Liver (tissue), 8 donors: ENCODE measurements at regions not wholly inside any gene's neighbourhood (a gene's known extent, or its start where the extent isn't known, plus 50 kb on each side); places are given as distances from the start of the nearest gene placed in this dataset.
A peak's percentile ranks its signal among the peaks of the same experiment; 100 is the strongest.

ENCODE experiments used
- DNase-seq: peaks from one replicate; pipeline ENCODE4 v3.0.0-alpha.2; 2017; ENCODE audit warnings: low spot score
- H3K27ac ChIP-seq, 2 donors: one replicate each; pipeline ENCODE4 v1.7.0; 2013; ENCODE audit warnings: inconsistent platforms in 2 of 2, low read length in 2 of 2, control low read depth in 1 of 2, low read depth in 1 of 2, mild to moderate bottlenecking in 1 of 2
- H3K27me3 ChIP-seq, 4 donors: one replicate each; pipeline versions ENCODE4 v1.6.1 to v1.7.0; 2013; ENCODE audit warnings: low read length in 3 of 4, inconsistent platforms in 1 of 4, mild to moderate bottlenecking in 1 of 4, moderate library complexity in 1 of 4; ENCODE audit not compliant: control insufficient read depth in 4 of 4, insufficient read depth in 4 of 4
- H3K36me3 ChIP-seq, 4 donors: one replicate each; pipeline versions ENCODE4 v1.6.1 to v1.7.0; 2013; ENCODE audit warnings: low read length in 3 of 4, mild to moderate bottlenecking in 3 of 4, low read depth in 1 of 4, moderate library complexity in 1 of 4; ENCODE audit not compliant: control insufficient read depth in 4 of 4, insufficient read depth in 3 of 4
- H3K4me1 ChIP-seq, 4 donors: one replicate each; pipeline versions ENCODE4 v1.6.1 to v1.7.0; 2013; ENCODE audit warnings: low read length in 3 of 4, mild to moderate bottlenecking in 3 of 4, moderate library complexity in 1 of 4; ENCODE audit not compliant: control insufficient read depth in 4 of 4, insufficient read depth in 4 of 4
- H3K4me3 ChIP-seq, 3 donors: one replicate each; pipeline versions ENCODE4 v1.6.1 to v1.7.0; 2013; ENCODE audit warnings: low read length in 3 of 3, control low read depth in 1 of 3, low read depth in 1 of 3, mild to moderate bottlenecking in 1 of 3
- H3K9ac ChIP-seq, 2 donors: one replicate each; pipeline ENCODE4 v1.7.0; 2013; ENCODE audit warnings: low read length in 2 of 2, mild to moderate bottlenecking in 2 of 2, moderate library complexity in 2 of 2, control low read depth in 1 of 2, low read depth in 1 of 2
- H3K9me3 ChIP-seq, 4 donors: one replicate each; pipeline versions ENCODE4 v1.6.1 to v1.7.0; 2013; ENCODE audit warnings: low read length in 3 of 4; ENCODE audit not compliant: control insufficient read depth in 4 of 4
- EGR1 ChIP-seq, 2 donors: IDR thresholded peaks; 2 replicates each; pipeline ENCODE4 v1.6.1; 2016 to 2018; ENCODE audit warnings: antibody characterized with exemption in 2 of 2, low read depth in 2 of 2
- FOXA1 ChIP-seq: IDR thresholded peaks from 2 replicates; pipeline ENCODE4 v1.6.1; 2016; ENCODE audit warnings: antibody characterized with exemption
- FOXA2 ChIP-seq: IDR thresholded peaks from 2 replicates; pipeline ENCODE4 v1.6.1; 2016; ENCODE audit warnings: antibody characterized with exemption
- GABPA ChIP-seq, 2 donors: IDR thresholded peaks in 1 of 2; conservative IDR thresholded peaks in 1 of 2; 2 replicates each; pipeline ENCODE4 v1.6.1; 2016; ENCODE audit warnings: antibody characterized with exemption in 2 of 2, mild to moderate bottlenecking in 1 of 2, moderate library complexity in 1 of 2
- NR2F2 ChIP-seq: IDR thresholded peaks from 2 replicates; pipeline ENCODE4 v1.6.1; 2016; ENCODE audit warnings: antibody characterized with exemption
- RAD21 ChIP-seq, 2 donors: IDR thresholded peaks; 2 replicates each; pipeline ENCODE4 v1.6.1; 2016; ENCODE audit warnings: antibody characterized with exemption in 2 of 2, mild to moderate bottlenecking in 2 of 2
- RXRA ChIP-seq, 2 donors: IDR thresholded peaks; 2 replicates each; pipeline ENCODE4 v1.6.1; 2017 to 2018; ENCODE audit warnings: antibody characterized with exemption in 2 of 2, mild to moderate bottlenecking in 1 of 2
- SP1 ChIP-seq: IDR thresholded peaks from 2 replicates; pipeline ENCODE4 v1.6.1; 2018; ENCODE audit warnings: antibody characterized with exemption, mild to moderate bottlenecking
- TAF1 ChIP-seq: conservative IDR thresholded peaks from 2 replicates; pipeline ENCODE4 v1.6.1; 2016; ENCODE audit warnings: antibody characterized with exemption, mild to moderate bottlenecking
- WGBS: extraction: QIAGEN DNeasy Blood & Tissue Kit; methylation state at CpG from one replicate; pipeline ENCODE4 v1.1.7; 2013; 5-methylcytosine and 5-hydroxymethylcytosine counted together
- TF ChIP-seq, protein P1 (sequence below): IDR thresholded peaks from 2 replicates; pipeline ENCODE4 v1.6.1; 2016; ENCODE audit warnings: antibody characterized with exemption
- TF ChIP-seq, protein P2 (sequence below): fragments of 150-350 bp; IDR thresholded peaks from 2 replicates; pipeline ENCODE4 v1.5.1; 2017; ENCODE audit warnings: improper control_type of control experiment, low read depth, low read length; ENCODE audit not compliant: missing input control
- TF ChIP-seq, protein P3 (sequence below): IDR thresholded peaks from 2 replicates; pipeline ENCODE4 v1.6.1; 2016; ENCODE audit warnings: antibody characterized with exemption
- TF ChIP-seq, protein P4 (sequence below): IDR thresholded peaks from 2 replicates; pipeline ENCODE4 v1.6.1; 2016; ENCODE audit warnings: antibody characterized with exemption, mild to moderate bottlenecking
- TF ChIP-seq, protein P5 (sequence below): IDR thresholded peaks from 2 replicates; pipeline ENCODE4 v1.6.1; 2016; ENCODE audit warnings: antibody characterized with exemption
- donor health status: healthy.
- donor health status: healthy.
- donor health status: healthy.
- donor health status: healthy.
- donor health status: healthy.

DNA sequence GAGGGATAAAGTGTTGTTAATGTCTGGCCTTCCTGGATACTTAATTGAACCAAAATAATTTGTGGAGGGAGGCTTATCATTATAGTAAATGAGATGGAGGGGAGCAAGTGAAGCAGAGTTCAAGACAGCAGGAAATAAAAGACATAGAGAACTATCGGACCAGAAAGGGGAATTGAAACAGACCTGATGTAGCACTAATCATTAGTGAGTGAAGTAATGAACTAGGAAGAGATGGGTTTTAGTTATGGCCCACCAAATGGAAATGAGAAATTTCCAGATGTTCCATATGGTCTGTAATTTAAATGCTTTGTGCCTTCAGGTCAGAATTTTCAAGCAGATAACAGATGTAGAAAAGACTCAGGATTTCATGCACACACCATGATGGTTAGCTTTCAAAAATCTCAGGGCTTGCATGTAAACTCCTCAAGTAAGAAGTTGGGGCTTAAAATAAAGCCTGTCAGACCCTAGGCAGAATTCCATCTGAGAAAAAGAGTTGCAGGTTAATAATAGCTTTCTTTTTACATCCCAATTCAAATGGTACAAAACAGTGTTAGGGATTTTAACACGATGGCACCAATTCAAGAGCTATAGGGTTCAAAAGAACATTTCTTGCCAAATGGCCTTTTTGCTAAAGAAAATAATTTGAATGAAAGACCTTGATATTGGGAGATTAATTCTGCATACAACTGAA, 355.8 kb downstream of the FSCB start:
- H3K9ac ChIP-seq, result no peak overlapping the region
- H3K27me3 ChIP-seq, result no peaks in the 10 kb centered on the region
- H3K9me3 ChIP-seq, result no peaks in the 10 kb centered on the region
- H3K27ac ChIP-seq, result no peak overlapping the region
- no peak for DNase-seq
- H3K36me3 ChIP-seq, result no peaks in the 10 kb centered on the region
- TF ChIP-seq FOXA2, result no peak
- TF ChIP-seq, protein P1, sequence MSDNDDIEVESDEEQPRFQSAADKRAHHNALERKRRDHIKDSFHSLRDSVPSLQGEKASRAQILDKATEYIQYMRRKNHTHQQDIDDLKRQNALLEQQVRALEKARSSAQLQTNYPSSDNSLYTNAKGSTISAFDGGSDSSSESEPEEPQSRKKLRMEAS, result no peak
- no peak for TF ChIP-seq RAD21 (IDR thresholded peaks at IDR 0.05)
- no peak for TF ChIP-seq NR2F2
- TF ChIP-seq SP1, result no peak
- no peaks in the 10 kb centered on the region for H3K4me1 ChIP-seq
- no peak overlapping the region for H3K4me3 ChIP-seq
- WGBS, result 71% methylated on average over 2 of the region's 2 CpGs

DNA sequence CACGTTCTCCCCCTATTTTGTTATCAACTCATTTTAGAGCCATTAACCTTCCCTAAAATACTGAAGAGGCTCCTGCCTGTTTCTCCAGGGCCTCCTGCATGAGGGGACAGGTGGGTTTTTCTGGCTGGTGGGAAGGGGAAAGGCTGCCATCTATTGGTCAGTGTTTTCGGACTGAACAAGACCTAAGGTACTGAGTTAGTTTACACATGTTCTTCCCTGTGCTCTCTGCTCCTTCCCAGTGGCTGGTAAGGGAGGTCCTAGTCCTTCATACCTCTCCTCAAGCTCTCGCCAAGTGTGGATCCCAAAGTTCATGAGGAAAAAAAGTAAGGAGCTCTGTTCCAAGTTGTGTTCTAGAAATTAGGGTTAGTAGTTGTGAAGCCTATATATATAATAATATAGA, 357.5 kb downstream of the FSCB start:
- no peaks in the 10 kb centered on the region for H3K36me3 ChIP-seq
- H3K9me3 ChIP-seq, result no peaks in the 10 kb centered on the region
- no peak overlapping the region for H3K27ac ChIP-seq
- no peak for TF ChIP-seq FOXA1
- TF ChIP-seq, protein P1, result no peak
- no peak for TF ChIP-seq GABPA (IDR thresholded peaks at IDR 0.05 in 1 of 2, conservative IDR thresholded peaks at IDR 0.05 in 1 of 2)
- TF ChIP-seq TAF1, result no peak
- no peak for TF ChIP-seq SP1
- TF ChIP-seq, protein P2, sequence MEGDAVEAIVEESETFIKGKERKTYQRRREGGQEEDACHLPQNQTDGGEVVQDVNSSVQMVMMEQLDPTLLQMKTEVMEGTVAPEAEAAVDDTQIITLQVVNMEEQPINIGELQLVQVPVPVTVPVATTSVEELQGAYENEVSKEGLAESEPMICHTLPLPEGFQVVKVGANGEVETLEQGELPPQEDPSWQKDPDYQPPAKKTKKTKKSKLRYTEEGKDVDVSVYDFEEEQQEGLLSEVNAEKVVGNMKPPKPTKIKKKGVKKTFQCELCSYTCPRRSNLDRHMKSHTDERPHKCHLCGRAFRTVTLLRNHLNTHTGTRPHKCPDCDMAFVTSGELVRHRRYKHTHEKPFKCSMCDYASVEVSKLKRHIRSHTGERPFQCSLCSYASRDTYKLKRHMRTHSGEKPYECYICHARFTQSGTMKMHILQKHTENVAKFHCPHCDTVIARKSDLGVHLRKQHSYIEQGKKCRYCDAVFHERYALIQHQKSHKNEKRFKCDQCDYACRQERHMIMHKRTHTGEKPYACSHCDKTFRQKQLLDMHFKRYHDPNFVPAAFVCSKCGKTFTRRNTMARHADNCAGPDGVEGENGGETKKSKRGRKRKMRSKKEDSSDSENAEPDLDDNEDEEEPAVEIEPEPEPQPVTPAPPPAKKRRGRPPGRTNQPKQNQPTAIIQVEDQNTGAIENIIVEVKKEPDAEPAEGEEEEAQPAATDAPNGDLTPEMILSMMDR, result peak; percentile 29
- no peak for TF ChIP-seq EGR1 (IDR thresholded peaks at IDR 0.05; ENCODE audit: low read depth in 2 of 2)
- TF ChIP-seq RAD21 (IDR thresholded peaks at IDR 0.05), result peak; percentile 71 to 83
- H3K4me1 ChIP-seq, result no peaks in the 10 kb centered on the region
- DNase-seq, result peak; percentile 50
- WGBS, result 27% methylated on average over 3 of the region's 3 CpGs
- no peak overlapping the region for H3K9ac ChIP-seq
- no peak overlapping the region for H3K4me3 ChIP-seq
- H3K27me3 ChIP-seq, result no peaks in the 10 kb centered on the region

DNA sequence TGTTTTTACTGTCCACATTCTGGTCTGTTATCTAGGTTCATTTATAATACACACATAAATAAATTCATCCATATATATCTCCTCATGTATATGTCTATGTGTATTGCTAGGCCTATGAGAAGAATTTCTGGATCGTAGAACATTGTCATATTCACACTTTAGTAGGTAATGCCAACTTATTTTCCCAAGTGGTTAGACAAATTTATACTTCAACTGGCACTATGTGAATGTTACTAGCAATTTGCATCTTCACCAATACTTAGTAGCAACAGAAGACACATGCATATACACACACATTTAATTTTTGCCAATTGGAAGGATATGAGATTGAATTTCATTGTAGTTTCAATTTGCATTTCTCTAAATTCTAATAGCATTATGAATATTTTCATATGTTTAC, 365.1 kb downstream of the FSCB start:
- Histone ChIP-seq H3K9me3 (no peaks in the 10 kb centered on the region), H3K27me3 (no peaks in the 10 kb centered on the region), H3K4me1 (no peaks in the 10 kb centered on the region), H3K27ac (no peak overlapping the region), H3K36me3 (no peaks in the 10 kb centered on the region), H3K4me3 (no peak overlapping the region), H3K9ac (no peak overlapping the region)
- TF ChIP-seq, protein P3, sequence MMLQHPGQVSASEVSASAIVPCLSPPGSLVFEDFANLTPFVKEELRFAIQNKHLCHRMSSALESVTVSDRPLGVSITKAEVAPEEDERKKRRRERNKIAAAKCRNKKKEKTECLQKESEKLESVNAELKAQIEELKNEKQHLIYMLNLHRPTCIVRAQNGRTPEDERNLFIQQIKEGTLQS, result no peak
- TF ChIP-seq, protein P4, sequence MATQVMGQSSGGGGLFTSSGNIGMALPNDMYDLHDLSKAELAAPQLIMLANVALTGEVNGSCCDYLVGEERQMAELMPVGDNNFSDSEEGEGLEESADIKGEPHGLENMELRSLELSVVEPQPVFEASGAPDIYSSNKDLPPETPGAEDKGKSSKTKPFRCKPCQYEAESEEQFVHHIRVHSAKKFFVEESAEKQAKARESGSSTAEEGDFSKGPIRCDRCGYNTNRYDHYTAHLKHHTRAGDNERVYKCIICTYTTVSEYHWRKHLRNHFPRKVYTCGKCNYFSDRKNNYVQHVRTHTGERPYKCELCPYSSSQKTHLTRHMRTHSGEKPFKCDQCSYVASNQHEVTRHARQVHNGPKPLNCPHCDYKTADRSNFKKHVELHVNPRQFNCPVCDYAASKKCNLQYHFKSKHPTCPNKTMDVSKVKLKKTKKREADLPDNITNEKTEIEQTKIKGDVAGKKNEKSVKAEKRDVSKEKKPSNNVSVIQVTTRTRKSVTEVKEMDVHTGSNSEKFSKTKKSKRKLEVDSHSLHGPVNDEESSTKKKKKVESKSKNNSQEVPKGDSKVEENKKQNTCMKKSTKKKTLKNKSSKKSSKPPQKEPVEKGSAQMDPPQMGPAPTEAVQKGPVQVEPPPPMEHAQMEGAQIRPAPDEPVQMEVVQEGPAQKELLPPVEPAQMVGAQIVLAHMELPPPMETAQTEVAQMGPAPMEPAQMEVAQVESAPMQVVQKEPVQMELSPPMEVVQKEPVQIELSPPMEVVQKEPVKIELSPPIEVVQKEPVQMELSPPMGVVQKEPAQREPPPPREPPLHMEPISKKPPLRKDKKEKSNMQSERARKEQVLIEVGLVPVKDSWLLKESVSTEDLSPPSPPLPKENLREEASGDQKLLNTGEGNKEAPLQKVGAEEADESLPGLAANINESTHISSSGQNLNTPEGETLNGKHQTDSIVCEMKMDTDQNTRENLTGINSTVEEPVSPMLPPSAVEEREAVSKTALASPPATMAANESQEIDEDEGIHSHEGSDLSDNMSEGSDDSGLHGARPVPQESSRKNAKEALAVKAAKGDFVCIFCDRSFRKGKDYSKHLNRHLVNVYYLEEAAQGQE, result no peak
- TF ChIP-seq TAF1 (no peak), FOXA2 (no peak), RXRA (IDR thresholded peaks at IDR 0.05) (no peak), GABPA (IDR thresholded peaks at IDR 0.05 in 1 of 2, conservative IDR thresholded peaks at IDR 0.05 in 1 of 2) (no peak), NR2F2 (no peak), EGR1 (IDR thresholded peaks at IDR 0.05; ENCODE audit: low read depth in 2 of 2) (no peak), SP1 (no peak)
- TF ChIP-seq, protein P5, sequence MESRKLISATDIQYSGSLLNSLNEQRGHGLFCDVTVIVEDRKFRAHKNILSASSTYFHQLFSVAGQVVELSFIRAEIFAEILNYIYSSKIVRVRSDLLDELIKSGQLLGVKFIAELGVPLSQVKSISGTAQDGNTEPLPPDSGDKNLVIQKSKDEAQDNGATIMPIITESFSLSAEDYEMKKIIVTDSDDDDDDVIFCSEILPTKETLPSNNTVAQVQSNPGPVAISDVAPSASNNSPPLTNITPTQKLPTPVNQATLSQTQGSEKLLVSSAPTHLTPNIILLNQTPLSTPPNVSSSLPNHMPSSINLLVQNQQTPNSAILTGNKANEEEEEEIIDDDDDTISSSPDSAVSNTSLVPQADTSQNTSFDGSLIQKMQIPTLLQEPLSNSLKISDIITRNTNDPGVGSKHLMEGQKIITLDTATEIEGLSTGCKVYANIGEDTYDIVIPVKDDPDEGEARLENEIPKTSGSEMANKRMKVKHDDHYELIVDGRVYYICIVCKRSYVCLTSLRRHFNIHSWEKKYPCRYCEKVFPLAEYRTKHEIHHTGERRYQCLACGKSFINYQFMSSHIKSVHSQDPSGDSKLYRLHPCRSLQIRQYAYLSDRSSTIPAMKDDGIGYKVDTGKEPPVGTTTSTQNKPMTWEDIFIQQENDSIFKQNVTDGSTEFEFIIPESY, result no peak
- TF ChIP-seq, protein P1, result no peak
- no peak for DNase-seq
- 95% methylated on average over 1 of the region's 1 CpG for WGBS
